ENCODE measurements at regions not wholly inside any gene's neighbourhood (a gene's known extent, or its start where the extent isn't known, plus 50 kb on each side); places are given as distances from the start of the nearest gene placed in this dataset.
"Not testable (repeated sequence)": the region's sequence is repeated elsewhere in the genome, so short reads cannot be mapped to it uniquely, and the experiment has no call there.

DNA sequence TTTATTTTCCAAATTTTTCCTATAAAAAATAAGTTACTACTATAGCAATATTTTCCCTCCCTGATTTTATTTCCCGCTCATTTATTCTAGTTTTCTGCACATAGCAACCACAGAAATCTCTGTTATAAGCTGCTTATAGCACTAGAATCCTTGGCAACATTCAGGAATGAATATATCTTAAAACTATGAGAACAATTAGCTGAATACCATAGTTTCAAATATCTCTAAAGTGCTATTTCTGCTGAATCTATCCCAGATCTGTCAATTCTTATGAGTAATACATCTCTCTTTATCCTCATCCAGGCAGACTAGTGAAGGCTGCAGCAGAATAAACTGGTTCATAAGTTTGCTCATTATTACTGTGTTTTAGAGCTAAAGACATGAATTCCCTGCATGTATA, 622.9 kb upstream of the DIPK2B start:
- no peak for DNase-seq (ENCODE audit: low read depth in 2 of 2)

DNA sequence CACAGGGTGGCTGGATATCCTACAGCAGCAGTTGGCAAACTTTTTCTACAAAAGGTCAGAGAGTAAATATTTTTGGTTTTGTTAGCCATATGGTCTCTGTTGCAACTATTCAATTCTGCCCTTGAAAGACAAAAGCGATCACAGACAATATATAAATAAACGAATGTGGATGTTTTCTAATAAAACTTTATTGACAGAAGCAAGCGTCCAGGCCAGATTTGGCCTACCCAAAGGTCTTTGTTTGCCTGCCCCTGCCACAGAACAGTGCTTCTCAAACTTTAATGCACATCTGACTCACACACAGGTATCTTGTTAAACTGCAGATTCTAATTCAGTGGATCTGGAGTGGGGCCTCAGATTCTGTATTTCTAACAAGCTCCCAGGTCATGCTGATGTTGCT, 621.4 kb upstream of the DIPK2B start:
- DNase-seq (ENCODE audit: low read depth in 2 of 2): no peak

DNA sequence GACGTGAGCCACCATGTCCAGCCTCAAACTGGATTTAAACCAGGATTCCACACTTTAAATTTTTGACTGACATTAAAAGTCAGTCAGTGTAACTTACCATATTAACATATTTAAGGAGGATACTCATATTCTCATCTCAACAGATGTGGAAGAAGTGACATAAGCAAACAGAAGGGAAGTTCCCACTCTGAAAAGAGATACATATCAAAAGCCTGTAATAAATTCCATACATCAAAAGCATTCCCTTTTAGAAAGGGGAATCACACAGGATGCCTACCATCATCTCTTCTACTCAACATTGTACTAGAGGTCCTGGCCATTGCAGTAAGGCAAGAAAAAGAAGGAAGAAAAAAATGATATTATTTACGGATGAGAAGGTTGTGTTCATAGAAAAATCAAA, 618.2 kb upstream of the DIPK2B start:
- no peak for DNase-seq (ENCODE audit: low read depth in 2 of 2)

DNA sequence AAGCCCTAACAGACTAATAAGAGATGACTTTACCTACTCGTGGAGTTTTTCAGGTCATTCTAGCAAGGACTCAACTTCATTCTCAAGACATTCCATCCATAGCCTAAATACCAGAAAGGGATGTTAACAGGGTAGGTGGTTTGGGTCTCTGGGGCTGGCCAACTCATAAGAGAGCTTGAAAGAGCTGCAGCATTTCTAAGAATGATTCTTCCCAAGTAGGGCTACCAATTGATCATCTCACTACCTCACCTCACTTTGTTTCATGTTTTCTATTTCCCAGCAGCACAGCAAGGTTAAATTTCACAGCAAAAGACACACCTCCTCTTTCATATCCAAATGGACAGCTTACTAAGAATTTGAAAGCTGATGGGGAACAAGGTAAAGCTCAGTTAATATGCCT, 614.8 kb upstream of the DIPK2B start:
- DNase-seq (ENCODE audit: low read depth in 2 of 2): no peak

DNA sequence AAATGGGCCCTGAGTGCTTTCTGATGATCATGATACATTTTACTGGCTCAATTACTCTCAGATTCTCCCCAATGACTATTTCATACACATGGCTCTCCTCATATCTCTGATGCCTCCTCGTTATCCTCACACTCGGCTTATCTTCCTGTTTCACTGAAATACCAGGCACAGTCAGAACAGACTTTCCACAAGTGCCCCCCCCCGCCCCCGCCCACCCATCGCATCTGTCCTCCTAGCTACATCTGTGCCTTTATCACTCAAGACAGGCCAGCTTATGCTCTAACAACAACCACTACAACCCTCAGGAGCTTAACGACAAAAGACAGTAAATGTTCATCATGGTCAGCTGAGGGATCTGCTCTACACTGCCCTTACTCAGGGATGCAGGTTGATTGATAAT, 610.6 kb upstream of the DIPK2B start:
- DNase-seq (ENCODE audit: low read depth in 2 of 2): no peak

DNA sequence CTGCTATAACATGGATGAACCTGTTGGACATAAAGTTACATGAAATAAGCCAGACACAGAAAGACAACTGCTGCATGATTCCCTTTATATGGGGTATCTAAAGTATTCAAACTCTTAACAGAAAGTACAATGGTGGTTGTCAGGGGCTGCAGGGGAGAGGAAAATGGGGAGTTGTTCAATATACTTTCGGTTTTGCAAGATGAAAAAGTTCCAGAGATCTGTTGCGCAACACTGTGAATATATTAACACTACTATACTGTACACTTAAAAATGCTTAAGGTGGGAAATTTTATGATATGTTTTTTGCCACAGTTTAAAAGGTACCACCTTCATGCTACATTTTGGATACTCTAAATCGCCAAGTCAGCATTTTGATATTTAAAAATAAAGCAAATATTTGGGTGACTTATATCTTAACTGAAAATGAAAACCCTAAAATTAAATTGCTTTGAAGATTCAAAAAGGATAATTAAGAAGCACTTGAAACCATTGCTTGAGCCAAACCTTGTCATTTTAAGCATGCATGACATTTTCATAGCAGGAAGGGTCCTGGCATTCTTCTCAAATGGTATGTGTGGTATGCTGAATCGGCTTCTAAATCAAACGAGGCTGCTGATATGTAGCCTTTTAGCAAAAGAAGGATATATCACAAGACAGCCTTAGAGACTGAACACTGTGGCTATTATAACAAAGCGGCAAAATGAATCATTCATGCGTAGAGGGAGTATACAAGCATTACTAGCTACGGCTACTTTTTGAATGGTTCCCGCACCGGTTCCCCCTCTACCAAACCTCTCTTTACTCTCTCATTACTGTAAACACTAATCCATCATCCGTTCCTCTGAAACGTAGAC, 607.1 kb upstream of the DIPK2B start:
- DNase-seq (ENCODE audit: low read depth in 2 of 2): peak in 1 of 2 donors; percentile 50

DNA sequence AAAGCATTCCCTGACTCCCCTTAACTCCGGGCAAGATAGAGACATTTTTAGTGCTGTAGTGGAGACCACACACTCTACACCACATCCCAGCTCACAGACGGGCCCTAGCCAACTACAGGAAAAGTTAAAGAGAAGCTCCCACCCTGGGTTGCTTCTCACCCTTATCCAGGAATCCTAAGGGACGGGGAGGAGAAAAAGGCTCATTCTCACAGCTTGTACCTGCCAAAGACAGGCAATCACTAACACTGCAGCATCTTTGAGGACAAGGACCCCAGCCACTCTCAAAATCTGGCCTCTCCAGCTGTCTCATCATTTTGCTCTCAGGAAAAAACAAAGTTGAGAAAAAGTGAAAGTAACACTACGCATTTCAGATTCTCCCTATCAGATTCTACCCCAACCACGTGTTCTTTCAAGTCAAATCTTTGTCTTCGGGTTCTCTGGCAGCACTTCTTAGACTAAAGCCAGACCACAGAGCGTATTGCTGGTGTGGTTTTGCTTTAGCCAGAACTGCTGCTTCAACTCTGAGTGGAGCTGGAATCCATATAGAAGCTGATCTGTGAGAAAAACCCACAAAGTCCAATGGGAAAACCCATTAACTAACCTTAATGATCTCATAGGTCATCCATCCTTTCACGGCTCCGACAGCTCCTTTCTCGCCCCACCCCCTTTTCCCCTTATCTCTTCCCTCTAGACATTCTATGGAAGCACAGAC, 605.9 kb upstream of the DIPK2B start:
- peak in 1 of 2 donors; percentile 41 for DNase-seq (ENCODE audit: low read depth in 2 of 2)

DNA sequence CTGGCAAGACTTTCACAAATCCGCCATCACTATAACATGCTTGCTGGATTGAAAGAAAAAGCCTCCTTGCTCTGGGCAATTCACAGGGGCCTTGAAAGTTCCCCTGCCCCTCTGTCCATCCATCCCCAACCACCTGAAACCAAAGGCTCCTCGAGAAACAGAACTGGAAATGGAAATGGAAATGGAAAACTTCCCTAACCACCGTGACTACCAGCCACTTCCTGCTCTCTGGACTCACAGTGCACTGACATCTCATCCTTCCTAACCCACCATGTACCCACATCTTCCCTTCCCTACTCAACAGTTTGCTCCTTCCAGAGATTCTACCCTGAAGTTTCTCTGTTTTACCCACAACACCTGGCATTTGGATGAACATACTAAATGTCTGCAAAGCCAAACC, 603.6 kb upstream of the DIPK2B start:
- DNase-seq (ENCODE audit: low read depth in 2 of 2): no peak

DNA sequence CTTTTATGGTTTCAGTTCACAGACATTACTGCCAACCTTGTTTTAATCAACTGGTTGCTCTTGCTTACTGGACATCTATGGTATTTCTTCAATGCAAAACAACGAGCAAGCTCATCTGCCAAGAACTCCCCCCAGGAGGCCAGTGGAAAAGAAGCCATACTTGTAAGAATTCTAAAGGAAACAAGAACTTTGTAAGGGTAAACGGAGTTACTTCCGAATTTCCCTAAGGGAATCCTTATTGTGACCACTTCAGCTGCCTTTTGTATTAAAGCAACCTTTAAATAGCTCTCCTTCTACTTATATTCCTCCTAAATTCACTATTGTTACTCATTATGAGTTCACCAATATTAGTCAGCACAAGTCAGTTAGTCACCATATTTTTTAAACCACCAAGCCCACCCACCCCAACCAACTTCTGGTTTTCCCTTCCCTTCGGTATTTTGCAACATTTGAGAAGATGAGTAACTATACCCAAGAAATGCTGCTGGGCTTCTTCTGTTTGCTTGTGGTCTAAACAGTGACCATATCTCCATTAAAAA, 602.8 kb upstream of the DIPK2B start:
- peak in 1 of 2 donors; percentile 46 for DNase-seq (ENCODE audit: low read depth in 2 of 2)

DNA sequence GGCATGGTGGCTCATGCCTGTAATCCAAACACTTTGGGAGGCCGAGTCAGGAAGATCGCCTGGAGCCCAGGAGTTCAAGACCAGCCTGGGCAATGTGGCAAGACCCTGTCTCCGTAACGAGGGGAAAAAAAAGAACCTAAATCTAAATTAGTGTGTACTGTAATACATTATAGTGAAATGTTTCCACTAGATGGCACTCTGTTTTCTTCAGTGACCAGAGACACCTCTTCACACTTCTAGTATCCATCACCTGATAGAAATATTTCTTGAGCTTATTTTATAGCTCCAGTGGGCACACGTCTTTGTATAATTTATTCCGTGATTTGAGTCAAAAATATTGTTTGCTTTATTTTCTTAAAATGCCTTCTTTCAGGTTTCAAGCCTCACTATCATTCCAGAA, 600.9 kb upstream of the DIPK2B start:
- DNase-seq (ENCODE audit: low read depth in 2 of 2): peak in 1 of 2 donors; percentile 33

DNA sequence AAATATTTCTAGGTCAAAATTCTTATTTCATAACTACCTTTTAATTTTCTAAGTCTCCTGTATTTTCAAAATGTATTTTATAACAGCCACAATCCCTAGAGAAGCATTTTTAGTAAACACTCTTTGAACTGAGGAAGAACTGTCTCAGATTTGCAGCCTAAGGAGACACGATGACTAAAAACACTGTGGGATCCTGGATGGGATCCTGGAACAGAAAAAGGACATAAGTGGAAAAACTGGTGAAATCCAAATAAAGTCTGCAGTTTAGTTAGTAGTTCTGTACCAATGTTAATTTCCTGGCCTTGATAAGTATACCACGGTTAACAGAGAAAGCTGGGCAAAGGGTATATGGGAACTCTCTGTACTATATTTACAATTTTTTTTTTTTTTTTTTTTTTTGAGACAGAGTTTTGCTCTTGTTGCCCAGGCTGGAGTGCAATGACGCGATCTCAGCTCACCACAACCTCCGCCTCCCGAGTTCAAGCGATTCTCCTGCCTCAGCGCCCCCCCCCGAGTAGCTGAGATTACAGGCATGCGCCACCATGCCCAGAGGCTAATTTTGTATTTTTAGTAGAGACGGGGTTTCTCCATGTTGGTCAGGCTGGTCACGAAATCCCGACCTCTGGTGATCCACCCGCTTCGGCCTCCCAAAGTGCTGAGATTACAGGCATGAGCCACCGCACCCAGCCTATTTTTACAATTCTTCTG, 600.2 kb upstream of the DIPK2B start:
- not testable (repeated sequence) for DNase-seq (ENCODE audit: low read depth in 2 of 2)

DNA sequence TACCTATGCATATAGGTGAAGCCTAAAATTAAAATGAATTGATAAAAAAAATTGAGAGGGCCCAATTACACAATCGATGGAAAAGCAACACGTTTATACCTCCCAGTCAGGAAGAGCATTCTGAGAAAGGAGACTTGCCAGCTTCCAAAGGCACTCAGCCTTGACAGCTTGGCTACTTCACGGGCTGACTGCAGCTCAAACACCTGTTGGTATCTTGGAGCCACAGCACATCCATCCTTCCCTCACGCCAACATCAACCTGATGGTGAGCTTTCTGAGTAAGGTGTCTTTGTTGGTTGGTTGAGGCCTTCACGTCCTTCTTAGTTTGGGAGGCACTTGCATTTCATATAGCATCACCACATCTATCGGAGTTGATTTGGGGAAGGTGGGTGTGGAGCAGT, 598.9 kb upstream of the DIPK2B start:
- DNase-seq (ENCODE audit: low read depth in 2 of 2): no peak

DNA sequence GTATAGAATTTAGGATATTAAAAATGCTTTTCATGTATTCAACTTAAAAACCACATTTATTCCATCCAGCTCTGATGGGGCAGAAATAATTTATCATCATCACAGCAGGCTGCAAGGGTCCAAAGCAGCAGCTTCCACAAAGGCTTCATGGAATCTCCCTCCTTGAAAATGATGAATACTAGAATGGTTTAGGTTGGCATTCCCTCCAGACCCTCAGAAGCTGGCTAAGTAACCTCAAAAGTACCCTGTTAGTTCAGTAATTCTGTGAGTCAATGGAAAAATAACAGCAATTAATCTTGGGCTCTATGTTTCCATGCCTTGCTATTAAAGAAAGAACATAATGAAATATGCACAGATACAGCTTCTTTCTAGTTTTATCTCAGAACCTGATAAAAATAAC, 594.9 kb upstream of the DIPK2B start:
- DNase-seq (ENCODE audit: low read depth in 2 of 2): no peak

DNA sequence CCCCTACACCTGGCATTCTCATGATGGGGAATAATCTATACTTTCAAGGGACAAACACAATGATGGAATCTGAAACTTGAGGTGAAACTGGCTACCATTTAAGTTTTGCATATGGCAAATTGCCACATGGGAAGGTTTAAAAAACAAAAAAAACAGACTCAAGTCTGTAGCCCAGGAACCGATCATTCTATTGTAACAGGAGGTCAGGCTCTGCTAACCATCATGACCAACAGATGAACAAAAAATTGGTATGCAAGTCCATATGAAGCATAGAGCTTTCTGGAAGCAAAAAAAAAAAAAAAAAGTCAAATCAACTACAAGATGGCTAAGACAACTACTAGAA, 594.3 kb upstream of the DIPK2B start:
- no peak for DNase-seq (ENCODE audit: low read depth in 2 of 2)

DNA sequence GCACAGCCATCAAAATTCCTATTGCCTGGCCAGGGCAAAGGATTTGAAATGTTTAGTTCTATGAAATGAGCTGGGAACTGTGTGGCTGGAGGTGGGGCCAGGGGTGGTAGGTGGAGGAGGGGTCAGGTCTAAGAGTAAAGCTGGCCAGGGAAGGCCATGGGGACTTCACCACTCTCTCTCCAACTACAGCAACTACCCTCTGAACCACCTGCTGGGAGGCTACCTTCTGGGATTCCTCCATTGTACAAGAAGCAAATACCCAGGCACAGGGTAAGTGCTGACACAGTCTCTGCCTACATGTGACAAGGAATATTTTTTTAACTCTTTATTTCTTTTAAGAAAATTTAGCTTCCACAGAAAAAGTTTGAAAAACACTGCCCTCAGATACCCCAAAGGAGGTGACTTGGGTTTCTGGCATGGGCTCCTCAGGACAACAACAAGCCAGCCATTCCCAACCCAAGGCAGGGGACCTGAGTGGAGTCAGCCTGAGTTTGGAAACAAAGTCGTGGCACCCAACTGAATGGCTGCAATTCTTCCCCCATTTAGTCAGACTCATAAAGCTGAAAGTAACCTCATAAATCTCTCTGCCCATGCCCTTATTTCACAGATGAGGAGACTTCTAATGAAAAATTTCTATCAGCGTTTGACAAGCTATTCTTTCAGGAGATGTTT, 593.8 kb upstream of the DIPK2B start:
- DNase-seq (ENCODE audit: low read depth in 2 of 2): no peak

DNA sequence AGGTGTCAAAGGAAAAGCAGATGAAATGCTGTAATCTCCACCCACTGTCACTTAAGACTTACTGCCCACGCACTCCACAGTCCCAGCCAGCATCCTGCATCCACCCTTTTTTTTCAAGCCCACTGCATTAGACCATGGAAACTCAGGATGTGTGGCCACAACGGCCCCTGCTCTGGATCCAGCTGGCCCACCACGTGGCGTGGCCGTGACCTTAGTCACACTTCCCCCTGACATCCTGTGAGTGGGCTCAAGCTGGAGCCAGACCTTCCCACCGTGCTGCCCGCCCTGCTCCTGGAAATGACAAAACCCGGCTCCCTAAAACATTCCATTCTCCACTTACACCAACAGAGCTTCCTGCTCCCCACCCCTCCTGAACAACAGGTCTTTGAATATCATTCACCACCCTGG, 588.3 kb upstream of the DIPK2B start:
- peak; percentile 89 to 90 for DNase-seq (ENCODE audit: low read depth in 2 of 2)

DNA sequence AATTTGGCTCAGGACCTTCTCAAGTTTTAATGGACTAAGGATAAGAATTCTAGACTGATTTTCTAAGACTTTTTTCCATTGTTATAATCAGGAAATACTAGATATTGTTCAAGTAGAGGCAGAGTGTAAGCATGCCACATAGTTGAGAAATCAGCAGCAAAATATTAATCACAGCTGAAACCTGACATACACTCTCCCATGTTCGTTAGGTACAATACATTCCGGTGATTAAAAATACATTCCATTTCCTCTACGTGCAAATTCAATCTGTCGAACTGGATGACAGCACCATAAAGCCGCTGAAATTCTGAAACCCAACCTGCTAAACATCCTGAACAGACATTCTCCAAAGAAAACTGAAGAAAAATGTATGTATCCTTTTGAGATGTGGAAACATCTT, 587.6 kb upstream of the DIPK2B start:
- DNase-seq (ENCODE audit: low read depth in 2 of 2): peak in 1 of 2 donors; percentile 65

DNA sequence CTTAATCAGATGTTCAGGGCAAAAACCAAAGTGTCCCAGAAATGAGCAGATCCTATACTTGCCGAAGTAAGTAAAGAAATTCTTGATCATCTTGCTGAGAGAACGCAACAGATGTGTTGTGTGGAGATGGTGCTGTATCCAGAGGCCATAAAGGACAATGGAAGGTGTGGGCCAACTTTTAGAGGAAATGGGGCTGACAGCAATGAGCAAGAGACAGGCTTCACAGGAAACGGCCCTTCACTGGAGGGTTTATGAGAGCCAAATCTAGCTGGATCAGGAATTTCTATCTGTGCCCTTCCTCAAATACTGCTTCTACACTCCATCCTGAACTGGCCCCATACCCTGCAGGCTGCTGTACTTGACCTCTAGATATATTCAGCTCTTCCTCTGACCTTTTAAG, 583.9 kb upstream of the DIPK2B start:
- peak; percentile 51 to 66 for DNase-seq (ENCODE audit: low read depth in 2 of 2)

DNA sequence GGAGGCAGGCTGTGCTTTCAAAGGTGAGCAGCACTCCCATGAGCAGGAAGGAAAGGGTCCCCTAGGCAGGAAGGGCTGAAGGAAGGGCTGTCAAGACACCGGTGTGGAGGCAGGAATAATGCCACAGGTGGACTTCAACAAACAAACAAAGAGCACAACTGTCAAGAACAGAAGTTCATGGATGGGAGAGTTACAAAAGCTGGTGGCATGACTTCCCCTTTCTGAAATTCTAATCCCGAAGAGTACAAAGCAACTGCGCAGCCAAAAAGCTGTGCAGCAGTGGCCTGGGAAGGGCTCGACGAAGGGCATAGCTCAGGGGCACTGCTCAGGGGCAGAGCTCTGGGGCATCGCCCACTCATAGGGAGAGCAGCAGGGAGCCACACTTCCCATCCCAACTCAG, 582.3 kb upstream of the DIPK2B start:
- DNase-seq (ENCODE audit: low read depth in 2 of 2): no peak

DNA sequence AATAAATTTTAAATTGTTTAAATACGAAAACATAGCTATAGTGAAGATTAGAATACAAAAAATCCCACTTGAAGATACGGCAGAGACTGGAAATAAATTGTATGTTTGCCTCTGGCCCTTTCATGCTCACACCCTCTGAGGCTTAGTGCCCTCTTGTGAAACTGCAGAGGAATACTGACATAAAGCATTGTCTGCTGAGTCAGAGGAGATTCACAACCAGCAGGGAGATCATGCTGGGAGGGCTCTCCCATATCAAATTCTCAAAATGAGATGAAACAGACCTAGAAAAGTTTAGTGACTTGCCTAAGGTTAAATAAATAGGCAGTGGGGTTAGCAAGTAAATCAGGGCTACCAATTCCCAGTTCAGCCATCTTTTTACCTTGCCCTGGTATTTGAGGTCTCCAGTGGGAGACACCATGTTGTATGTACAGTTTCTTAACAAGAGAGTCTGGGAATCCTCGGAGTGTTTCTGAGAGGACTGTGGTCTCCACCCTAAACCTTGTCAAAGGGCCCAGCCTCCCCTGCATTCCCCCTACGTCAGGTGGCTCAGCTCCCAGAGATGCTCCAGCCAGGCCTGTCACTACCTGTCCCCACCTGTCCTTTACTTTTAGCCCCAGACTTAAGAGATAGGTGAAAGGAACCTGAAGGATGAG, 581.4 kb upstream of the DIPK2B start:
- DNase-seq (ENCODE audit: low read depth in 2 of 2): peak in 1 of 2 donors; percentile 64

DNA sequence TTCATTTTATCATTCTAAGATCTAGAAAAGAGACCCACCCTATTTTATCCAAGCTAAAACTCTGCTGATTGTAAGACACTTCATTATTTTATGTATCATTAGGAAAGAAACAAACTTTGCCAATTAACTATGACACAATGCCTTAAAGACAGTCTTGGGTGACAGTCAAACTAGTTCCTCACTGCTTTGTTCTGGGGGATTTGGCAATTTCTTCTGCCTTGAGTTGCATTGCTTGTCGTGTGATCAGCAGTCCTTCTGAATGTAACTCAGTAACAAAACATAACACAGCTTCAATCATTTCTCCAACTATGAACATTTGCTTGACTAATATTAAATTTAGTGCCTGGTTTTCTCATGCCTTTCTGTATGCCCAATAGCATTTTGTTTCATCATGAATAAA, 577.9 kb upstream of the DIPK2B start:
- no peak for DNase-seq (ENCODE audit: low read depth in 2 of 2)
